Nephron (organoid): ENCODE measurements at regions not wholly inside any gene's neighbourhood (a gene's known extent, or its start where the extent isn't known, plus 50 kb on each side); places are given as distances from the start of the nearest gene placed in this dataset.

ENCODE experiments used
- H3K27ac Mint-ChIP-seq, 3 experiments: 2 replicates each; pipeline ENCODE4 v1.8.0; 2020; ENCODE audit warnings: mixed read lengths in 3 of 3, mild to moderate bottlenecking in 2 of 3, moderate library complexity in 1 of 3
- H3K27me3 Mint-ChIP-seq: 2 replicates; pipeline ENCODE4 v1.8.0; 2021; ENCODE audit warnings: low read depth, mild to moderate bottlenecking, moderate library complexity, mixed read lengths
- H3K36me3 Mint-ChIP-seq: 2 replicates; pipeline ENCODE4 v1.8.0; 2020; ENCODE audit warnings: low read depth, mixed read lengths
- H3K4me1 Mint-ChIP-seq: 2 replicates; pipeline ENCODE4 v1.8.0; 2020; ENCODE audit warnings: mixed read lengths
- H3K4me3 Mint-ChIP-seq, 3 experiments: 2 replicates each; pipeline ENCODE4 v1.8.0; 2020; ENCODE audit warnings: mild to moderate bottlenecking in 3 of 3, mixed read lengths in 3 of 3, moderate library complexity in 2 of 3
- H3K9me3 Mint-ChIP-seq: 2 replicates; pipeline ENCODE4 v1.8.0; 2020; ENCODE audit warnings: mixed read lengths
- TF ChIP-seq, protein P1 (sequence below), 3 experiments: fragments of 200-600 bp; sonication (generic); IDR thresholded peaks; one replicate each; pipeline ENCODE4 v1.5.0; 2021; ENCODE audit warnings: antibody characterized with exemption in 3 of 3; ENCODE audit not compliant: unreplicated experiment in 3 of 3

GRCh38 chr9:105828171-105828570 lies 133.8 kb downstream of the TMEM38B start:
- H3K4me1 Mint-ChIP-seq, result no peaks in the 10 kb centered on the region
- H3K4me3 Mint-ChIP-seq, result no peak overlapping the region
- no peak overlapping the region for H3K27ac Mint-ChIP-seq

GRCh38 chr9:105828596-105829213 lies 134.4 kb downstream of the TMEM38B start:
- H3K4me1 Mint-ChIP-seq, result no peaks in the 10 kb centered on the region
- peaks cover 19% of the 10 kb centered on the region for H3K9me3 Mint-ChIP-seq
- no peaks in the 10 kb centered on the region for H3K36me3 Mint-ChIP-seq
- TF ChIP-seq, protein P1, sequence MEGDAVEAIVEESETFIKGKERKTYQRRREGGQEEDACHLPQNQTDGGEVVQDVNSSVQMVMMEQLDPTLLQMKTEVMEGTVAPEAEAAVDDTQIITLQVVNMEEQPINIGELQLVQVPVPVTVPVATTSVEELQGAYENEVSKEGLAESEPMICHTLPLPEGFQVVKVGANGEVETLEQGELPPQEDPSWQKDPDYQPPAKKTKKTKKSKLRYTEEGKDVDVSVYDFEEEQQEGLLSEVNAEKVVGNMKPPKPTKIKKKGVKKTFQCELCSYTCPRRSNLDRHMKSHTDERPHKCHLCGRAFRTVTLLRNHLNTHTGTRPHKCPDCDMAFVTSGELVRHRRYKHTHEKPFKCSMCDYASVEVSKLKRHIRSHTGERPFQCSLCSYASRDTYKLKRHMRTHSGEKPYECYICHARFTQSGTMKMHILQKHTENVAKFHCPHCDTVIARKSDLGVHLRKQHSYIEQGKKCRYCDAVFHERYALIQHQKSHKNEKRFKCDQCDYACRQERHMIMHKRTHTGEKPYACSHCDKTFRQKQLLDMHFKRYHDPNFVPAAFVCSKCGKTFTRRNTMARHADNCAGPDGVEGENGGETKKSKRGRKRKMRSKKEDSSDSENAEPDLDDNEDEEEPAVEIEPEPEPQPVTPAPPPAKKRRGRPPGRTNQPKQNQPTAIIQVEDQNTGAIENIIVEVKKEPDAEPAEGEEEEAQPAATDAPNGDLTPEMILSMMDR (IDR thresholded peaks at IDR 0.05; ENCODE audit: unreplicated experiment in 3 of 3), result no peak
- no peaks in the 10 kb centered on the region for H3K27me3 Mint-ChIP-seq
- H3K27ac Mint-ChIP-seq, result no peak overlapping the region
- H3K4me3 Mint-ChIP-seq, result no peak overlapping the region

More at GRCh38 chr9:105828171-105828570, 133.8 kb downstream of the TMEM38B start:
- peaks cover 24% of the 10 kb centered on the region for H3K9me3 Mint-ChIP-seq
- no peaks in the 10 kb centered on the region for H3K27me3 Mint-ChIP-seq
- TF ChIP-seq, protein P1 (IDR thresholded peaks at IDR 0.05; ENCODE audit: unreplicated experiment in 3 of 3), result no peak
- no peaks in the 10 kb centered on the region for H3K36me3 Mint-ChIP-seq

DNA sequence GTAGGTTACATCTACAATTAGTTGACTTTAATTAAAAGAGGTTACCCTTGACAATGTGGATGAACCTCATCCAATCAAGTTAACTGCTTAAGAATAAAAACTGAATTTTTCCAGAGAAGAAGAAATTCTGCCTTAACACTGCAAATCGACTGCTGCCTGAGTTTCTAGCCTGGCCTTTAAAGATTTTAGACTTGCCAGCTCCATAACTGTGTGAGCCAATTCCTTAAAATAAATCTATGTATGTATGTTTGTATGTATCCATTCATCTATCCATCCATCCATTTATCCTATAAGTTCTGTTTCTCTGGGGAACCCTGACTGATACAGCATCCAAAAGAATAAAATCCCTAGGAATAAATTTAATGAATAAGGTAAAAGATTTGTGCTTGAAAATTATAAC lies 136.1 kb downstream of the TMEM38B start:
- Mint-ChIP-seq H3K36me3 (no peaks in the 10 kb centered on the region), H3K4me3 (no peak overlapping the region), H3K4me1 (no peaks in the 10 kb centered on the region), H3K27ac (no peak overlapping the region), H3K9me3 (peaks cover 6% of the 10 kb centered on the region), H3K27me3 (no peaks in the 10 kb centered on the region)
- TF ChIP-seq, protein P1 (IDR thresholded peaks at IDR 0.05; ENCODE audit: unreplicated experiment in 3 of 3), result no peak

GRCh38 chr9:105832096-105832710 lies 137.9 kb downstream of the TMEM38B start:
- Mint-ChIP-seq H3K4me1 (peaks cover 14% of the 10 kb centered on the region), H3K27ac (no peak overlapping the region), H3K4me3 (no peak overlapping the region), H3K27me3 (no peaks in the 10 kb centered on the region), H3K36me3 (no peaks in the 10 kb centered on the region), H3K9me3 (no peaks in the 10 kb centered on the region)
- TF ChIP-seq, protein P1 (IDR thresholded peaks at IDR 0.05; ENCODE audit: unreplicated experiment in 3 of 3), result no peak

DNA sequence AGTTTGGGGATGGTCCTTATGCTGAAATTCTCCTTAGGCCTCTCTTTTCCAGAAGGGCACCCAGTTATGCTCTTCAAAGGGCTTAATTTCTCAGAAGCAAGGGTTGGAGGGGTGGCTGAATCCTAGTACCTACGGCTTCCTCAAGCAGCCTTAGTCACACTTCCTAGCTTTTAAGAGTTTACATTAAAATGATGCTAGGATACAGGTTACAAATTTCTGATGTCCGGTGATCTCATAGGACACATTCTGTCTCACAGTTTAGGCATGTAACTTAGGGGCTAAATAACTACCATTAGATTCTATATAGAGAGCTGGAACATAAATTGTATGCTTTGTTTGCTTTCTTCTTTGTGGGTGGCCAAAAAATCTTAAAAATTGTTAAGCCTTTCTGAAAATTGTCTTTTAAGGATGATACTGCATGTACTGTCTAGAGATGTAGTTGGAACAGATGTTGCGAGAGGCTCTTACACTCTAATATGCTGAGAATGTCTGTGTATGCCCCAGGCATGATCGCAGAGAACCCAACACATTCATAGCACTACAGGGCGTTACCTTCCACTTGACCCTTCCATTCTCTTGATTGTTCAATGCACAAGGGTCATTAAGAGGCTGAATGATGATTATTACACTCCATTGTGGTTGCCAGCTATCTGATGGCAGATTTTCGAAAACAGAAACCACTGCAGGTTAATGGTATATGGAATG lies 139.1 kb downstream of the TMEM38B start:
- no peaks in the 10 kb centered on the region for H3K36me3 Mint-ChIP-seq
- no peak overlapping the region for H3K4me3 Mint-ChIP-seq
- H3K4me1 Mint-ChIP-seq, result peaks cover 14% of the 10 kb centered on the region
- no peaks in the 10 kb centered on the region for H3K27me3 Mint-ChIP-seq
- TF ChIP-seq, protein P1 (IDR thresholded peaks at IDR 0.05; ENCODE audit: unreplicated experiment in 3 of 3), result no peak
- no peaks in the 10 kb centered on the region for H3K9me3 Mint-ChIP-seq
- H3K27ac Mint-ChIP-seq, result no peak overlapping the region
